ENCODE measurements at regions not wholly inside any gene's neighbourhood (a gene's known extent, or its start where the extent isn't known, plus 50 kb on each side); places are given as distances from the start of the nearest gene placed in this dataset.

DNA sequence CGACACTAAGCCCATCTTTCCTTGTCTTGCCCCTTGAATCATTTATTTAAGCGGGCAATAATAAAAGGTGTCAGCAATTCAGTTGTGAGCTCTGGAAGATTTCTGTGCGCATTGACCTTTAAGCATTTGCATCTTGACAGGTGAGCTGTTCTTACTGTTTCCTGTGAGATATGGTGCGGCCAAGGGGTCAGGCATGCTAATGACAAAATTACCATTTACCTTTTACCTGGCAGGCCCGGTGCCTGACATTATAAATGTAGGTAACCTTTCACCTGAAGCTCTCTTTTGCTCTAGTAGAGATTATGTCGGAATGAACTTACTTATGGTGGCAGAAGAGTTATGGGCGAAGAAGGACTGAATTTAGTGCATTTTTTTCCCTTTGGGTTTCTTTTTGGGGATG, 89.3 kb upstream of the EEF1E1 start:
- TF ChIP-seq, protein P1, sequence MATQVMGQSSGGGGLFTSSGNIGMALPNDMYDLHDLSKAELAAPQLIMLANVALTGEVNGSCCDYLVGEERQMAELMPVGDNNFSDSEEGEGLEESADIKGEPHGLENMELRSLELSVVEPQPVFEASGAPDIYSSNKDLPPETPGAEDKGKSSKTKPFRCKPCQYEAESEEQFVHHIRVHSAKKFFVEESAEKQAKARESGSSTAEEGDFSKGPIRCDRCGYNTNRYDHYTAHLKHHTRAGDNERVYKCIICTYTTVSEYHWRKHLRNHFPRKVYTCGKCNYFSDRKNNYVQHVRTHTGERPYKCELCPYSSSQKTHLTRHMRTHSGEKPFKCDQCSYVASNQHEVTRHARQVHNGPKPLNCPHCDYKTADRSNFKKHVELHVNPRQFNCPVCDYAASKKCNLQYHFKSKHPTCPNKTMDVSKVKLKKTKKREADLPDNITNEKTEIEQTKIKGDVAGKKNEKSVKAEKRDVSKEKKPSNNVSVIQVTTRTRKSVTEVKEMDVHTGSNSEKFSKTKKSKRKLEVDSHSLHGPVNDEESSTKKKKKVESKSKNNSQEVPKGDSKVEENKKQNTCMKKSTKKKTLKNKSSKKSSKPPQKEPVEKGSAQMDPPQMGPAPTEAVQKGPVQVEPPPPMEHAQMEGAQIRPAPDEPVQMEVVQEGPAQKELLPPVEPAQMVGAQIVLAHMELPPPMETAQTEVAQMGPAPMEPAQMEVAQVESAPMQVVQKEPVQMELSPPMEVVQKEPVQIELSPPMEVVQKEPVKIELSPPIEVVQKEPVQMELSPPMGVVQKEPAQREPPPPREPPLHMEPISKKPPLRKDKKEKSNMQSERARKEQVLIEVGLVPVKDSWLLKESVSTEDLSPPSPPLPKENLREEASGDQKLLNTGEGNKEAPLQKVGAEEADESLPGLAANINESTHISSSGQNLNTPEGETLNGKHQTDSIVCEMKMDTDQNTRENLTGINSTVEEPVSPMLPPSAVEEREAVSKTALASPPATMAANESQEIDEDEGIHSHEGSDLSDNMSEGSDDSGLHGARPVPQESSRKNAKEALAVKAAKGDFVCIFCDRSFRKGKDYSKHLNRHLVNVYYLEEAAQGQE (IDR thresholded peaks at IDR 0.05; ENCODE audit: insufficient read depth in 1 of 2, low read depth in 2 of 2, low read length in 2 of 2), result no peak
- TF ChIP-seq POLR2AphosphoS5 (IDR thresholded peaks at IDR 0.05; ENCODE audit: low read depth, low read length), result no peak
- TF ChIP-seq SIN3A (IDR thresholded peaks at IDR 0.05; ENCODE audit: borderline replicate concordance, insufficient read depth, low read length), result no peak
- no peak for TF ChIP-seq TAF1 (IDR thresholded peaks at IDR 0.05; ENCODE audit: borderline replicate concordance, insufficient read depth, low read length)
- no peak for TF ChIP-seq FOXP2 (optimal IDR thresholded peaks at IDR 0.05; ENCODE audit: borderline replicate concordance, extremely low read depth, extremely low read length, insufficient read depth)

All from PFSK-1 (cell line).